WTC11 (cell line): ENCODE measurements at regions not wholly inside any gene's neighbourhood (a gene's known extent, or its start where the extent isn't known, plus 50 kb on each side); places are given as distances from the start of the nearest gene placed in this dataset.

Experiments
- ATAC-seq: fragments of 200-7000 bp; cut with Tn5 transposase; 2 replicates; pipeline ENCODE4 v1.10.0; 2021; ENCODE audit warnings: mild to moderate bottlenecking, moderate library complexity
- CTCF ChIA-PET: fragments of 300-600 bp; sonication (Branson Sonifier 250); formaldehyde crosslinking; loops from one replicate; lab custom pipeline; 2021; ENCODE audit warnings: antibody characterized with exemption; lab: Charles Lee
- POLR2A ChIA-PET: fragments of 350-600 bp; sonication (Branson Sonifier 250); formaldehyde crosslinking; loops from one replicate; lab custom pipeline; 2021; ENCODE audit warnings: antibody characterized with exemption; lab: Charles Lee
- DNase-seq: peaks from one replicate; pipeline ENCODE4 v3.0.0; 2021; ENCODE audit warnings: low spot score
- H3K27ac Mint-ChIP-seq: 2 replicates; pipeline ENCODE4 v1.8.0; 2021; ENCODE audit warnings: mixed read lengths
- H3K27me3 Mint-ChIP-seq: 2 replicates; pipeline ENCODE4 v1.8.0; 2021; ENCODE audit warnings: low read depth, mild to moderate bottlenecking, moderate library complexity, mixed read lengths
- H3K36me3 Mint-ChIP-seq: 2 replicates; pipeline ENCODE4 v1.8.0; 2021; ENCODE audit warnings: mixed read lengths
- H3K4me1 Mint-ChIP-seq: 2 replicates; pipeline ENCODE4 v1.8.0; 2022; ENCODE audit warnings: mixed read lengths
- H3K4me3 Mint-ChIP-seq: 2 replicates; pipeline ENCODE4 v1.8.0; 2021; ENCODE audit warnings: mild to moderate bottlenecking, moderate library complexity, mixed read lengths
- H3K9me3 Mint-ChIP-seq: 2 replicates; pipeline ENCODE4 v1.8.0; 2021; ENCODE audit warnings: mixed read lengths
- ATF1 ChIP-seq: sonication (generic); formaldehyde crosslinking; IDR thresholded peaks from 2 replicates; pipeline ENCODE4 v1.8.1; 2023; ENCODE audit warnings: mild to moderate bottlenecking, moderate library complexity, missing genetic modification reagents
- CBFB ChIP-seq: sonication (generic); formaldehyde crosslinking; IDR thresholded peaks from 2 replicates; pipeline ENCODE4 v1.8.1; 2022; ENCODE audit warnings: mild to moderate bottlenecking, low read depth, missing genetic modification reagents
- E2F4 ChIP-seq: sonication (generic); formaldehyde crosslinking; IDR thresholded peaks from 2 replicates; pipeline ENCODE4 v1.8.1; 2022; ENCODE audit warnings: low read depth, mild to moderate bottlenecking, moderate library complexity, missing genetic modification reagents, borderline replicate concordance
- ETV6 ChIP-seq: sonication (generic); formaldehyde crosslinking; IDR thresholded peaks from 2 replicates; pipeline ENCODE4 v1.8.1; 2022; ENCODE audit warnings: mild to moderate bottlenecking, missing genetic modification reagents
- FOXK1 ChIP-seq: sonication (generic); formaldehyde crosslinking; IDR thresholded peaks from 2 replicates; pipeline ENCODE4 v1.8.0; 2022; ENCODE audit warnings: mild to moderate bottlenecking, moderate library complexity, missing genetic modification reagents
- GABPB1 ChIP-seq: sonication (generic); formaldehyde crosslinking; IDR thresholded peaks from 2 replicates; pipeline ENCODE4 v1.8.1; 2023; ENCODE audit warnings: mild to moderate bottlenecking, missing genetic modification reagents
- GTF2I ChIP-seq: fragments of 250-450 bp; sonication (Bioruptor Pico); conservative IDR thresholded peaks from 2 replicates; pipeline ENCODE4 v1.4.0; 2021; ENCODE audit warnings: mild to moderate bottlenecking
- IRF2 ChIP-seq: sonication (generic); formaldehyde crosslinking; IDR thresholded peaks from 2 replicates; pipeline ENCODE4 v1.8.0; 2022; ENCODE audit warnings: low read depth, missing genetic modification reagents, borderline replicate concordance
- MYBL2 ChIP-seq: sonication (generic); formaldehyde crosslinking; IDR thresholded peaks from 2 replicates; pipeline ENCODE4 v1.8.1; 2023; ENCODE audit warnings: mild to moderate bottlenecking, moderate library complexity, missing genetic modification reagents
- PRRX2 ChIP-seq: fragments of 250-450 bp; sonication (Bioruptor Pico); IDR thresholded peaks from 2 replicates; pipeline ENCODE4 v1.8.0; 2021; ENCODE audit warnings: mild to moderate bottlenecking
- USF1 ChIP-seq: sonication (generic); formaldehyde crosslinking; IDR thresholded peaks from 2 replicates; pipeline ENCODE4 v1.8.0; 2022; ENCODE audit warnings: mild to moderate bottlenecking, missing genetic modification reagents
- ZBTB21 ChIP-seq: sonication (generic); formaldehyde crosslinking; IDR thresholded peaks from 2 replicates; pipeline ENCODE4 v1.8.1; 2023; ENCODE audit warnings: mild to moderate bottlenecking, missing genetic modification reagents, borderline replicate concordance
- ZNF121 ChIP-seq: sonication (generic); formaldehyde crosslinking; IDR thresholded peaks from 2 replicates; pipeline ENCODE4 v1.8.0; 2023; ENCODE audit warnings: missing genetic modification reagents
- ZNF219 ChIP-seq: sonication (generic); formaldehyde crosslinking; IDR thresholded peaks from 2 replicates; pipeline ENCODE4 v1.8.0; 2023; ENCODE audit warnings: missing genetic modification reagents, mild to moderate bottlenecking, borderline replicate concordance
- ZNF232 ChIP-seq: sonication (generic); formaldehyde crosslinking; IDR thresholded peaks from 2 replicates; pipeline ENCODE4 v1.8.0; 2022; ENCODE audit warnings: mild to moderate bottlenecking, missing genetic modification reagents
- ZNF396 ChIP-seq: fragments of 250-450 bp; sonication (Bioruptor Pico); IDR thresholded peaks from 2 replicates; pipeline ENCODE4 v1.8.0; 2021; ENCODE audit warnings: mild to moderate bottlenecking, moderate library complexity, borderline replicate concordance
- ZNF416 ChIP-seq: fragments of 250-450 bp; sonication (Bioruptor Pico); IDR thresholded peaks from 2 replicates; pipeline ENCODE4 v1.9.0; 2021; ENCODE audit warnings: mild to moderate bottlenecking, inconsistent platforms
- TF ChIP-seq, protein P1 (sequence below): sonication (generic); formaldehyde crosslinking; conservative IDR thresholded peaks from 2 replicates; pipeline ENCODE4 v1.8.1; 2022; ENCODE audit warnings: mild to moderate bottlenecking, missing genetic modification reagents
- TF ChIP-seq, protein P2 (sequence below): sonication (generic); formaldehyde crosslinking; IDR thresholded peaks from 2 replicates; pipeline ENCODE4 v1.8.1; 2023; ENCODE audit warnings: mild to moderate bottlenecking, missing genetic modification reagents, moderate library complexity
- TF ChIP-seq, protein P3 (sequence below): sonication (generic); formaldehyde crosslinking; IDR thresholded peaks from 2 replicates; pipeline ENCODE4 v1.8.1; 2023; ENCODE audit warnings: mild to moderate bottlenecking, missing genetic modification reagents
- TF ChIP-seq, protein P4 (sequence below): sonication (generic); formaldehyde crosslinking; IDR thresholded peaks from 2 replicates; pipeline ENCODE4 v1.8.0; 2022; ENCODE audit warnings: mild to moderate bottlenecking, missing genetic modification reagents
- TF ChIP-seq, protein P5 (sequence below): sonication (generic); formaldehyde crosslinking; IDR thresholded peaks from 2 replicates; pipeline ENCODE4 v1.8.0; 2022; ENCODE audit warnings: mild to moderate bottlenecking, missing genetic modification reagents

- TF ChIP-seq, protein P1, sequence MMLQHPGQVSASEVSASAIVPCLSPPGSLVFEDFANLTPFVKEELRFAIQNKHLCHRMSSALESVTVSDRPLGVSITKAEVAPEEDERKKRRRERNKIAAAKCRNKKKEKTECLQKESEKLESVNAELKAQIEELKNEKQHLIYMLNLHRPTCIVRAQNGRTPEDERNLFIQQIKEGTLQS (CRISPR knock-in tag) = no peak
- TF ChIP-seq ZNF121 (CRISPR knock-in tag) (no peak), ZNF396 (CRISPR knock-in tag) (no peak), ZNF416 (CRISPR knock-in tag) (no peak), E2F4 (CRISPR knock-in tag) (no peak), FOXK1 (CRISPR knock-in tag) (no peak), ZNF232 (no peak), ZBTB21 (CRISPR knock-in tag) (no peak)
- TF ChIP-seq, protein P2, sequence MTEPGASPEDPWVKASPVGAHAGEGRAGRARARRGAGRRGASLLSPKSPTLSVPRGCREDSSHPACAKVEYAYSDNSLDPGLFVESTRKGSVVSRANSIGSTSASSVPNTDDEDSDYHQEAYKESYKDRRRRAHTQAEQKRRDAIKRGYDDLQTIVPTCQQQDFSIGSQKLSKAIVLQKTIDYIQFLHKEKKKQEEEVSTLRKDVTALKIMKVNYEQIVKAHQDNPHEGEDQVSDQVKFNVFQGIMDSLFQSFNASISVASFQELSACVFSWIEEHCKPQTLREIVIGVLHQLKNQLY (CRISPR knock-in tag) = no peak
- TF ChIP-seq, protein P3, sequence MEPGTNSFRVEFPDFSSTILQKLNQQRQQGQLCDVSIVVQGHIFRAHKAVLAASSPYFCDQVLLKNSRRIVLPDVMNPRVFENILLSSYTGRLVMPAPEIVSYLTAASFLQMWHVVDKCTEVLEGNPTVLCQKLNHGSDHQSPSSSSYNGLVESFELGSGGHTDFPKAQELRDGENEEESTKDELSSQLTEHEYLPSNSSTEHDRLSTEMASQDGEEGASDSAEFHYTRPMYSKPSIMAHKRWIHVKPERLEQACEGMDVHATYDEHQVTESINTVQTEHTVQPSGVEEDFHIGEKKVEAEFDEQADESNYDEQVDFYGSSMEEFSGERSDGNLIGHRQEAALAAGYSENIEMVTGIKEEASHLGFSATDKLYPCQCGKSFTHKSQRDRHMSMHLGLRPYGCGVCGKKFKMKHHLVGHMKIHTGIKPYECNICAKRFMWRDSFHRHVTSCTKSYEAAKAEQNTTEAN (CRISPR knock-in tag) = no peak
- TF ChIP-seq, protein P4, sequence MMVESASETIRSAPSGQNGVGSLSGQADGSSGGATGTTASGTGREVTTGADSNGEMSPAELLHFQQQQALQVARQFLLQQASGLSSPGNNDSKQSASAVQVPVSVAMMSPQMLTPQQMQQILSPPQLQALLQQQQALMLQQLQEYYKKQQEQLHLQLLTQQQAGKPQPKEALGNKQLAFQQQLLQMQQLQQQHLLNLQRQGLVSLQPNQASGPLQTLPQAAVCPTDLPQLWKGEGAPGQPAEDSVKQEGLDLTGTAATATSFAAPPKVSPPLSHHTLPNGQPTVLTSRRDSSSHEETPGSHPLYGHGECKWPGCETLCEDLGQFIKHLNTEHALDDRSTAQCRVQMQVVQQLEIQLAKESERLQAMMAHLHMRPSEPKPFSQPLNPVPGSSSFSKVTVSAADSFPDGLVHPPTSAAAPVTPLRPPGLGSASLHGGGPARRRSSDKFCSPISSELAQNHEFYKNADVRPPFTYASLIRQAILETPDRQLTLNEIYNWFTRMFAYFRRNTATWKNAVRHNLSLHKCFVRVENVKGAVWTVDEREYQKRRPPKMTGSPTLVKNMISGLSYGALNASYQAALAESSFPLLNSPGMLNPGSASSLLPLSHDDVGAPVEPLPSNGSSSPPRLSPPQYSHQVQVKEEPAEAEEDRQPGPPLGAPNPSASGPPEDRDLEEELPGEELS (CRISPR knock-in tag) = no peak
- TF ChIP-seq, all 79 proteins: peak for 0
These were observed 293.3 kb downstream of the DLEU7 start (continued) for GRCh38 chr13:50550151-50550550.

DNA sequence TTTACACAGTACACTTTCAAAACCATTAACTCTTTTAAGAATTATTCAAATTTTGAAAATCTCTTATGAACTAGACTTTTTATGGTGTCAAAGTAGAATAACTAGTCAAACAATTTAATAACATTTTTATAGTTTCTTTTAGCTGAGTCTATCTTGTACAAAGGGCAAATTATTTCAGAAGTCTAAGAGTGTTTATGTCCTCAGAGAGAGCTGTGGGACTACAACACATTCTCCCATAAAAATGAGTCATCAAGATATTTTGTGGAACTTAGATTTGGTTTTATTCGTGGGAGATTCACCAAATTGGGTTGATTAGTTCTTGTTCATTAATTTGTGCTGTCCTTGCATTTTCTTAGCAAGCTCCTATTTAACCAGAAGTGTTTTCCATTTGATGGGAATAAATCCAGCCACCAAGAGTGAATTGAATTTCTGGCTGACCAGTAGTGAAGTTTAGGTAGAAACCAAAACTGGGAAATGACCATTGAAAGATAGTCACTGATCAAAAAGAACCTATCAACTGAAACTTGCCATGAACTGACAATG lies 291.0 kb downstream of the DLEU7 start:
- Mint-ChIP-seq H3K9me3 (peaks cover 21% of the 10 kb centered on the region), H3K4me3 (no peak overlapping the region), H3K36me3 (no peaks in the 10 kb centered on the region), H3K4me1 (peaks cover 11% of the 10 kb centered on the region), H3K27ac (no peak overlapping the region), H3K27me3 (no peaks in the 10 kb centered on the region)
- POLR2A ChIA-PET = no interaction called here
- ATAC-seq (no peak), DNase-seq (no peak)
- TF ChIP-seq MYBL2 = no peak
- no peak for TF ChIP-seq ETV6 (CRISPR knock-in tag)
- no peak for TF ChIP-seq IRF2
- TF ChIP-seq USF1 = no peak
- TF ChIP-seq GABPB1 = no peak
- TF ChIP-seq ATF1 (CRISPR knock-in tag) = no peak
- no peak for TF ChIP-seq E2F4 (CRISPR knock-in tag)
- no peak for TF ChIP-seq ZNF219 (CRISPR knock-in tag)
- TF ChIP-seq ZNF232 = no peak
- TF ChIP-seq PRRX2 (CRISPR knock-in tag) = no peak
- TF ChIP-seq GTF2I (CRISPR knock-in tag) = no peak
- TF ChIP-seq, protein P5, sequence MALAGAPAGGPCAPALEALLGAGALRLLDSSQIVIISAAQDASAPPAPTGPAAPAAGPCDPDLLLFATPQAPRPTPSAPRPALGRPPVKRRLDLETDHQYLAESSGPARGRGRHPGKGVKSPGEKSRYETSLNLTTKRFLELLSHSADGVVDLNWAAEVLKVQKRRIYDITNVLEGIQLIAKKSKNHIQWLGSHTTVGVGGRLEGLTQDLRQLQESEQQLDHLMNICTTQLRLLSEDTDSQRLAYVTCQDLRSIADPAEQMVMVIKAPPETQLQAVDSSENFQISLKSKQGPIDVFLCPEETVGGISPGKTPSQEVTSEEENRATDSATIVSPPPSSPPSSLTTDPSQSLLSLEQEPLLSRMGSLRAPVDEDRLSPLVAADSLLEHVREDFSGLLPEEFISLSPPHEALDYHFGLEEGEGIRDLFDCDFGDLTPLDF (CRISPR knock-in tag) = no peak
- TF ChIP-seq CBFB (CRISPR knock-in tag) = no peak
- CTCF ChIA-PET = interaction anchor here (0.6 kb wide), 1 partner anchor 67 kb away, joined by 3 read pairs; no protein-coding TSS in a partner anchor
